GM10248 (cell line): ENCODE measurements at regions not wholly inside any gene's neighbourhood (a gene's known extent, or its start where the extent isn't known, plus 50 kb on each side); places are given as distances from the start of the nearest gene placed in this dataset.
"Not testable (repeated sequence)": the region's sequence is repeated elsewhere in the genome, so short reads cannot be mapped to it uniquely, and the experiment has no call there.

ENCODE experiments used
- CTCF ChIA-PET: fragments of 300-600 bp; sonication (Branson Sonifier 250); formaldehyde crosslinking; extraction: SDS; loops from one replicate; lab custom pipeline; 2021; ENCODE audit warnings: antibody characterized with exemption; lab: Yijun Ruan, JAX
- POLR2A ChIA-PET: fragments of 350-650 bp; sonication (Branson Sonifier 250); formaldehyde crosslinking; extraction: SDS; loops from one replicate; lab custom pipeline; 2020; ENCODE audit warnings: antibody characterized with exemption; lab: Yijun Ruan, JAX
- DNase-seq: peaks from one replicate; pipeline ENCODE4 v3.0.0; 2012; ENCODE audit errors: extremely low spot score
- TF ChIP-seq, protein P1 (sequence below): IDR thresholded peaks from 2 replicates; pipeline ENCODE4 v1.5.1; 2012; ENCODE audit warnings: mild to moderate bottlenecking, low read depth; ENCODE audit errors: extremely low read depth, missing control alignments, control extremely low read depth

GRCh38 chr6:58073263-58073662 lies 755.8 kb downstream of the PRIM2 start:
- CTCF ChIA-PET: no interaction called here
- POLR2A ChIA-PET: no interaction called here
- DNase-seq: no peak
- TF ChIP-seq, protein P1, sequence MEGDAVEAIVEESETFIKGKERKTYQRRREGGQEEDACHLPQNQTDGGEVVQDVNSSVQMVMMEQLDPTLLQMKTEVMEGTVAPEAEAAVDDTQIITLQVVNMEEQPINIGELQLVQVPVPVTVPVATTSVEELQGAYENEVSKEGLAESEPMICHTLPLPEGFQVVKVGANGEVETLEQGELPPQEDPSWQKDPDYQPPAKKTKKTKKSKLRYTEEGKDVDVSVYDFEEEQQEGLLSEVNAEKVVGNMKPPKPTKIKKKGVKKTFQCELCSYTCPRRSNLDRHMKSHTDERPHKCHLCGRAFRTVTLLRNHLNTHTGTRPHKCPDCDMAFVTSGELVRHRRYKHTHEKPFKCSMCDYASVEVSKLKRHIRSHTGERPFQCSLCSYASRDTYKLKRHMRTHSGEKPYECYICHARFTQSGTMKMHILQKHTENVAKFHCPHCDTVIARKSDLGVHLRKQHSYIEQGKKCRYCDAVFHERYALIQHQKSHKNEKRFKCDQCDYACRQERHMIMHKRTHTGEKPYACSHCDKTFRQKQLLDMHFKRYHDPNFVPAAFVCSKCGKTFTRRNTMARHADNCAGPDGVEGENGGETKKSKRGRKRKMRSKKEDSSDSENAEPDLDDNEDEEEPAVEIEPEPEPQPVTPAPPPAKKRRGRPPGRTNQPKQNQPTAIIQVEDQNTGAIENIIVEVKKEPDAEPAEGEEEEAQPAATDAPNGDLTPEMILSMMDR: no peak

GRCh38 chr6:58090067-58090466 lies 772.6 kb downstream of the PRIM2 start:
- POLR2A ChIA-PET, DNase-seq: not testable (repeated sequence)

DNA sequence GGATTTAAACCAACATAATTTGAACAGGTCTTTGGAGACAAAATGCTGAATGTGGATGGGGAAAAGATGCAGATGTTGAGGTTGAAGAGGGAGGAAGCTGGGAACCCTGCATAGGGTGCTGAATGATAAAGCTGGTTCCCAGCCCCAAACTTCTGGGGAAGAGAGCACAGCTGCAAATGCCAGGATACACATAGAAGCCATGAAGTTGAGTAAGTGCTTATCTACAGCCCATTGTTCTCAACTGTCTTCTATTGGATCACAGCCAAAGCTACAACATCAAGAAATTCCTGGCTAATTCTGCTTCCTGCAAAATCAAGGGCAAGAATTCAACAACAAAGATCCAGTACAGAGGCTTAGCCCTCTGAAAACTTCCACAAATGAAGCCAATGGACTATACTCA lies 779.8 kb downstream of the PRIM2 start:
- DNase-seq, CTCF ChIA-PET, POLR2A ChIA-PET: not testable (repeated sequence)

More at GRCh38 chr6:58090067-58090466, 772.6 kb downstream of the PRIM2 start:
- CTCF ChIA-PET: not testable (repeated sequence)

GRCh38 chr6:58113960-58114359 lies 796.5 kb downstream of the PRIM2 start:
- TF ChIP-seq, protein P1: no peak
- DNase-seq: no peak

DNA sequence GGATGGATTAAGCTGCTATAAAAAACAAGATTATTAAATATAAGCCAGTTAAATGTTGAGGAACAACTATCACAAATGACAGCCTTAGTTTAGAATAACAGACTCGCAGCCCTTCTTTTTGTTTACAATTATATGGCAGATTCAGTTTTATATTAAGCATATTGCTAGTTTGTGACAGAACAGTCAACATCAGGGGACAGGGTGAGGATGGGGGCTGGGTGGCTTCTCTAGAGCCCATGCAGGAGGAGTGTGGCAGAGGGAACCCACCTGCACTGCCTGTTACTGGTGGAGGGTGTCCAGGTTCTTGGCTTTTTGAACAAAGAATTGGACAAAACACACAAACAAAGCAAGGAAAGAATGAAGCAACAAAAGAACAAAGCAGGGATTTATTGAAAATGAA lies 799.7 kb downstream of the PRIM2 start:
- POLR2A ChIA-PET, DNase-seq, CTCF ChIA-PET: not testable (repeated sequence)

More at GRCh38 chr6:58113960-58114359, 796.5 kb downstream of the PRIM2 start:
- CTCF ChIA-PET: no interaction called here
- POLR2A ChIA-PET: no interaction called here

DNA sequence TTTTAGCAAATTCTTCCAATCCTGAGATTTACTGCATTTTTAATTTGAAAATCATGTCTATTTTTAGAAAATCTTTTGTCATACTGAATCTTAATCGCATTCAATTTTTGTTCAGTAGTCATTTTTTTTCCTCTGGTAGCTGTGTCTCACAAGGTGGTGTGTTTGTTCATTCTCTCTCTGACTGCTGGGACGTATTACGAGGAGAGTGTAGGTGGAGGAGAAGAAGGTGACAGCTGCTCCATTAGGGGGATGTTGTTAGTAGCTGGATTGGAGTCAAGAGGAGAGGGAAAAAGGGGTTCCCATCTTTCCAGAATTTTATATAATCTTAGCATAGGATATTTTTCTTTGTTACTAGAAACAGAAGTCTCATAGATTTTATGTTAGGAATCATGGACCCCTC lies 804.2 kb downstream of the PRIM2 start:
- POLR2A ChIA-PET: not testable (repeated sequence)

GRCh38 chr6:58123770-58124169 lies 806.3 kb downstream of the PRIM2 start:
- POLR2A ChIA-PET, CTCF ChIA-PET, DNase-seq: not testable (repeated sequence)

More for the DNA sequence above, 804.2 kb downstream of the PRIM2 start:
- CTCF ChIA-PET, DNase-seq: not testable (repeated sequence)

GRCh38 chr6:58128549-58128948 lies 811.1 kb downstream of the PRIM2 start:
- DNase-seq, CTCF ChIA-PET, POLR2A ChIA-PET: not testable (repeated sequence)

DNA sequence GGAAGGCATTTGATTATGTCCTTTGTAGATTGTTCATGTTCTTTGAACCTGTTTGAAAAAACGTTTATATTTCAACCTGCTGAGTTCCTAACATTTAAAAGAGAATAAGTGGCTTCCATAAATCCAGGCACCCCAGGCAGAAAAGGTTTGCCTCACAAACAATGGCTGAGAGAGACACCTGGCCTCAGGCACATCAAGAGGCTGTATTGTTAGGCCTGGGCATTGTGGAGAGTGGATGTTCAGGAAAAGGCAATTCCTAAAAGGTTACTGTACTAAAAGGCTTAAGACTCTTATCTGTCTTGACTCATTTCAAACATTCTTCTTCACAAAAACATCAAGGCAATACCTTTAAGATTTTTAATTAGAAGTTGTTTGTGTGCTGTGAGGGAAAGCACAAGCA lies 811.7 kb downstream of the PRIM2 start:
- DNase-seq, POLR2A ChIA-PET, CTCF ChIA-PET: not testable (repeated sequence)

GRCh38 chr6:58139746-58140145 lies 822.3 kb downstream of the PRIM2 start:
- POLR2A ChIA-PET, CTCF ChIA-PET, DNase-seq: not testable (repeated sequence)

DNA sequence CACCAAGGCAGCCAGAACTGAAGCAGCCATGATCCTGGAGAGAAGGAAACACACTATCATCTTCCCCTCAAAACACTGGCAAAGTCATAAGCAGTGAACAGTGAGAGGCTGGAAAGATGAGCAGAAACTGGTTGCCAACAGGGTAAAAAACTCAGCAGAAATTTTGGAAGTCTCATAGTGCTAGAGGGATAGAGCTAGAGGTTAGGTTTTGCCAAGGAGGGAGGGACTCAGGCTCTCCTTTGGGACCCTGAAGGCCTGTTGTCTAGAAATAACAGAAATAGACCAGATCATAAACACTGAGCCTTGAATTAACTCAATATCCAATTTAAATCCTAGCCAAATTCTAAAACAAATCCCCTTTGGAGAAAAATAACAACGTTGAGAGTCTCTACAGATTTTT lies 853.6 kb downstream of the PRIM2 start:
- POLR2A ChIA-PET, DNase-seq, CTCF ChIA-PET: not testable (repeated sequence)

DNA sequence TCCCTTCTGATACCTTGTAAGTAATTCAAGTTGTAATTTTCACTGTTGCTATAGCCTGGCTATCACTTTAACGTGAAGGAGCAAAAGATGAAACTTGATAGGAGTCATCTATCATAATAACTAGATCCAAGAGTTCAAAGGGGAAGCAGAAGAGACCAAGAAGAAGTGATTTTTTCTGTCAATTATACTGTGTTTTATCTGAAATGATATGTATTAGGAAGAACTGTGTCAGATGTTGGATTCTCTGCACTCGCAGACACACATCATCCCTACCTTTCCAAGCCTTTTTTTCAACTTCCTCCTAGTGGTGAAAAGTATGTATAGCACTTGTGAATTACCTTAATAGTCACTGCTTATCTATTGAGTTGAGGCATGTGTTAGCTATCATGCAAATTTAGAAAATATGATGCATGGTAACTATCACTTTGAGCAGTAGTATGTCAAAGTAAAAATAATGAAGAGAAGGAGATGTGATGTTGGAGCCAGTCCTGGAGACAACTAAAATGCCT lies 864.2 kb downstream of the PRIM2 start:
- POLR2A ChIA-PET, DNase-seq, CTCF ChIA-PET: not testable (repeated sequence)

DNA sequence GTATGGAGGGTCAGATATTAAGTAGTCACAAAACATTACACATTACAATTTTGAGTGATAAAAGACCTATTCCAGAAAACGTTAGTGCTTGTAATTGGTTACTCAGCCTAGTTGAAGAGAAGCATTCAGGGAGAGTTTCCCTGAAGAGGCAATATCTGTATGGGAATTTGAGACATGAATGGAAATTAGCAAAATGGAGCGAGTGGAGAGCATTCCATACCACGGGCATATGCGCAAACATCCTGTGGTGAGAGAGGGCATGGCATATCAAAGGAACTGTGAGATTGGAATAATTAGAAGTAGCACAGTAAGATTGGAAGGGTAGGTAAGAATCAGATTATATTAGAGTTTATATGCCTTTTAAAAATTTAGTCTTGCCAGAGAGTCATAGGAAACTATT lies 867.9 kb downstream of the PRIM2 start:
- POLR2A ChIA-PET, DNase-seq, CTCF ChIA-PET: not testable (repeated sequence)

DNA sequence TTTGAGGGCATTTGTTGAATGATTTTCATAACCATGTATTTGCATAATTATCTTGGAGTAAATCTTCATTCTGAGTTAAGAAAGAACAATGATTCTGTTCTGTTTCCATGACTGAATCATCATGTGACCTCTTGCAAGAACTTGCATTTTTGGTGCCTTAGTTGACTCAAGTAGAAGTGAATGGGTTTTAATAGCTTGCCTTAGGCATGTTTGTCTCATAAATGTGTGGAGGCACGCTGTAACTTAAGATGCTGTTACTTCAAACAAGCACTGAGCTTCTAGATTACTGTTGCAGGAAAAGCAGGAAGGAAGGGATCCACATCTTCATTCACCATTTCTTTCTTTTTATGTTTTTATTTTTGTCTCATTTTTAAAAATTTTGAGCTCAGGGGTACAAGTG lies 875.8 kb downstream of the PRIM2 start:
- POLR2A ChIA-PET, CTCF ChIA-PET, DNase-seq: not testable (repeated sequence)
